NCI-H1048 (cell line): ENCODE measurements at regions not wholly inside any gene's neighbourhood (a gene's known extent, or its start where the extent isn't known, plus 50 kb on each side); places are given as distances from the start of the nearest gene placed in this dataset.

Source experiments
- DNase-seq: peaks from one replicate; lab custom pipeline; 2025; lab: John Stamatoyannopoulos, UW

DNA sequence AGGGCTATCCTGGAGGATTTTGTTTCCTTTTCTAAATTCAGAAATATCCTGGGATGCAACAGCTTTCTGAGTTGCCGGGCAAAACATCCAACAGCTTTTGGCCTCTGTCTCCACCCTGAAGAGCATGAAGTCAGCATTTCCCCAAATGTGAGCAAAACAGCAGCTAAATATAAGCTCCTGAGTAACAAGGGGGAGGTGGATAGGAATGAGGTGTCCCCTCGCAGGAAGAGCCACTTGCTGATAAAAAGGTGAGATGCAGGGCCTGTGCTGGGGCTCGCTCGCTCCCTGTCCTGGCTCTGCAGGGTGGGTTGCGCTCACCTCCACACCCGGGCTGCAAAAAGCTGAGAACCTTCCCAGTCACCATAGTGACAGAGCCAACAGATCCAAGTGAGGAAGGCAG, 264.3 kb downstream of the ZEB1 start:
- DNase-seq: no peak

- no peak for DNase-seq
Measured at GRCh38 chr10:31582365-31583052, 263.5 kb downstream of the ZEB1 start.

DNA sequence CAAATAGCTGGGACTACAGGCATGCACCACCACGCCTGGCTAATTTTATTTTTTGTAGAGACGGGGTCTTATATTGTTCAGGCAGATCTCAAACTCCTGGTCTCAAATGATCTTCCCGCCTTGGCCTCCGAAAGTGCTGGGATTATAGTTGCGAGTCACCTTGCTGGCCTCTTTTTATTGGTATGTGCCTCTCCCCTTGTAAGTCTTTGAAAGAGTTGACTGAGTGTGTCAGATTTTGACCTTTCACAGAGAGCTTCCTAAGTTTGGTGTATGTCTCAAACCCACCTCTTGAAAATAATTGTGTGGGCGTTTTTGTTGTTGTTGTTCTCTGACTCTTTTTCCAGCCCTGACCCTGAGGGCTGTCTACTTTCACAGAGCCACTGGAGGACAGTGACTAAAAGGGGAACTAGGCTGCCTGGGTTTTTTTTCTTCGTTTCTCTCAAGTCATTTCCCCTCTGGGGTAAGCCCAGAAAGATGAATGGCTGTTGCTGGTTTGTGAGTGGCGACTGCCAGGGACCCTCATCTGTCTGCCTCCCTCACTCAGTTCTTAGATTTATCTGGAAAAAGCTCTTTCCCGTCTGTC, 262.8 kb downstream of the ZEB1 start:
- no peak for DNase-seq

GRCh38 chr10:31580646-31581045, 261.6 kb downstream of the ZEB1 start:
- DNase-seq: no peak
